ENCODE measurements at regions not wholly inside any gene's neighbourhood (a gene's known extent, or its start where the extent isn't known, plus 50 kb on each side); places are given as distances from the start of the nearest gene placed in this dataset.

DNA sequence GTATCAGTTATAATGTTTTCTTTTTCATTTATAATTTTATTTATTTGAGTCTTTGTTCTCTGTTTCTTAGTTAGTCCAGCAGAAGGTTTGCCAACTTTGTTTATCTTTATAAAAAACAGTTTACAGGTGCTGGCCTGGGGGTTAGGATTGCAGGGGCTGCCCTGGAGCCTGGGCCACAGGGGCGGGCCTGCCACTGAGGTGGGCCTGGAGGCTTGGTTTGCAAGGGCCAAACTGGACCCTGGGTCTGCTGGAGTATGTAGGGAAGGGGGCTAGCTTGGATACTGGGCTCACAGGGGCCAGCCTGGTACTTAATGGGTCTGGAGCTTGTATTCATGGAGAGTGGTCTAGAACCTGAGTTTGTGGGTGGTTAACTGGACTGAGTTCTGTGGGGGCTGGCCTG, 789.9 kb upstream of the ADGRL4 start:
- TF ChIP-seq CTCF (IDR thresholded peaks at IDR 0.05; ENCODE audit: borderline replicate concordance): no peak
- DNase-seq: no peak
- Histone ChIP-seq H3K9me3 (replicated peaks) (peaks cover 27% of the 10 kb centered on the region), H3K27me3 (ENCODE audit: low read depth) (no peaks in the 10 kb centered on the region), H3K4me3 (no peak overlapping the region), H3K4me1 (no peaks in the 10 kb centered on the region), H3K36me3 (no peaks in the 10 kb centered on the region), H3K27ac (replicated peaks) (no peak overlapping the region)
- intact Hi-C loops (cut with micrococcal nuclease): no loop called here

GRCh38 chr1:79792219-79792930, 785.8 kb upstream of the ADGRL4 start:
- TF ChIP-seq CTCF (IDR thresholded peaks at IDR 0.05; ENCODE audit: borderline replicate concordance): no peak
- Histone ChIP-seq H3K27ac (replicated peaks) (no peak overlapping the region), H3K4me1 (no peaks in the 10 kb centered on the region), H3K4me3 (no peak overlapping the region), H3K36me3 (no peaks in the 10 kb centered on the region), H3K9me3 (replicated peaks) (peaks cover 27% of the 10 kb centered on the region), H3K27me3 (ENCODE audit: low read depth) (no peaks in the 10 kb centered on the region)
- DNase-seq: no peak
- intact Hi-C loops (cut with micrococcal nuclease): no loop called here

GRCh38 chr1:79791488-79792218, 785.1 kb upstream of the ADGRL4 start:
- H3K27ac ChIP-seq (replicated peaks): no peak overlapping the region

DNA sequence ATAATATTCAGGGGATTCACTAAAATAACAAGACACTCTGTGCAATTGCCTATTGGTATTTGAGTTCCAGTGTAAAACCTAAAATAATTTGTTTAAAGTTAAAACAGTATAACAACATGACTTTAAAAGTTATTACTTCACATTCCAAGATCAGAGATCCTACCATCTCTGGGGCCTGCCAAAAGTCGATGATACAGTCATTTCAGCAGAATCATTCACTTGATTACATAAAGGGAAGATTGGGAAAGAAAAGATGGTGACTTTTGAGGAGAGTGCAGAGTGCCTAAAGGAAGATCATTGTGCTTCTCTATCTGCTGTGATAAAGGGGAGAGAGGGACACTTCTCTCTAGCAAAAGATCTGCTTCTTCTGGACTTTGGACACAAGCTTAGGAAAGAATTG, 784.4 kb upstream of the ADGRL4 start:
- Histone ChIP-seq H3K36me3 (no peaks in the 10 kb centered on the region), H3K4me3 (no peak overlapping the region), H3K4me1 (no peaks in the 10 kb centered on the region), H3K27me3 (ENCODE audit: low read depth) (no peaks in the 10 kb centered on the region), H3K27ac (replicated peaks) (no peak overlapping the region), H3K9me3 (replicated peaks) (peaks cover 26% of the 10 kb centered on the region)
- TF ChIP-seq CTCF (IDR thresholded peaks at IDR 0.05; ENCODE audit: borderline replicate concordance): no peak
- intact Hi-C loops (cut with micrococcal nuclease): no loop called here
- DNase-seq: no peak

More at GRCh38 chr1:79791488-79792218, 785.1 kb upstream of the ADGRL4 start:
- H3K4me3 ChIP-seq: no peak overlapping the region
- H3K27me3 ChIP-seq (ENCODE audit: low read depth): no peaks in the 10 kb centered on the region
- H3K9me3 ChIP-seq (replicated peaks): peaks cover 27% of the 10 kb centered on the region
- DNase-seq: no peak
- TF ChIP-seq CTCF (IDR thresholded peaks at IDR 0.05; ENCODE audit: borderline replicate concordance): no peak
- H3K4me1 ChIP-seq: no peaks in the 10 kb centered on the region
- intact Hi-C loops (cut with micrococcal nuclease): no loop called here
- no peaks in the 10 kb centered on the region for H3K36me3 ChIP-seq

- intact Hi-C loops (cut with micrococcal nuclease): no loop called here
- no peak for TF ChIP-seq CTCF (IDR thresholded peaks at IDR 0.05; ENCODE audit: borderline replicate concordance)
- no peaks in the 10 kb centered on the region for H3K9me3 ChIP-seq (replicated peaks)
- H3K4me1 ChIP-seq: no peaks in the 10 kb centered on the region
- H3K36me3 ChIP-seq: no peaks in the 10 kb centered on the region
- H3K4me3 ChIP-seq: no peak overlapping the region
- no peak overlapping the region for H3K27ac ChIP-seq (replicated peaks)
- H3K27me3 ChIP-seq (ENCODE audit: low read depth): no peaks in the 10 kb centered on the region
- DNase-seq: no peak
Observed at GRCh38 chr1:79787631-79788030, 781.1 kb upstream of the ADGRL4 start.
